ENCODE measurements at regions not wholly inside any gene's neighbourhood (a gene's known extent, or its start where the extent isn't known, plus 50 kb on each side); places are given as distances from the start of the nearest gene placed in this dataset.

- TF ChIP-seq CTCF (conservative IDR thresholded peaks at IDR 0.05; ENCODE audit: low read length): no peak
- TF ChIP-seq EZH2phosphoT487 (IDR thresholded peaks at IDR 0.05; ENCODE audit: borderline replicate concordance): no peak
Measured at GRCh38 chr9:26234865-26235264, 556.6 kb upstream of the TUSC1 start.
